NCI-H774 (cell line): ENCODE measurements at regions not wholly inside any gene's neighbourhood (a gene's known extent, or its start where the extent isn't known, plus 50 kb on each side); places are given as distances from the start of the nearest gene placed in this dataset.
A peak's percentile ranks its signal among the peaks of the same experiment; 100 is the strongest.

Experiments used
- DNase-seq: peaks from one replicate; lab custom pipeline; 2025; lab: John Stamatoyannopoulos, UW

GRCh38 chr20:20933142-20933958, 172.8 kb downstream of the LINC00237 start:
- no peak for DNase-seq

- no peak for DNase-seq
Observed at GRCh38 chr20:20932156-20932555, 174.0 kb downstream of the LINC00237 start.

DNA sequence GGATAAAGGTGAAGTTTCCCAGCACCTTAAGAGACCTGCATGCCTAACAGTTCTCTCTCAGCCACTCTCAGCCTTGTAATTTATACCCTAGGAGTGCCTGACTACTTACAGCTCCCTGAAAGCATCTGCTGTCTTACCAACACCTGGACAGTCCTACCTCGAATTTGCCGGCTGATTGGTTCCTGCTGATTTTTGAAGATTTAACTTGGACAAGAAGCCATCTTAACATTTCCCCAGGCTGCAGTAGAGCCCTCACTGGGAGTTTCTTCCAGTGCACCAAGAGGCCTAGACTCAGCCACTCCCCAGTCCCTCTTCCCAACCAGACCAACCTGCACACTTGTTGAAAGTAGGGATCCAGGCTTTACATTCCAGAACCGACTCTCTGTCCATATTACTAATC, 174.5 kb downstream of the LINC00237 start:
- DNase-seq = no peak

DNA sequence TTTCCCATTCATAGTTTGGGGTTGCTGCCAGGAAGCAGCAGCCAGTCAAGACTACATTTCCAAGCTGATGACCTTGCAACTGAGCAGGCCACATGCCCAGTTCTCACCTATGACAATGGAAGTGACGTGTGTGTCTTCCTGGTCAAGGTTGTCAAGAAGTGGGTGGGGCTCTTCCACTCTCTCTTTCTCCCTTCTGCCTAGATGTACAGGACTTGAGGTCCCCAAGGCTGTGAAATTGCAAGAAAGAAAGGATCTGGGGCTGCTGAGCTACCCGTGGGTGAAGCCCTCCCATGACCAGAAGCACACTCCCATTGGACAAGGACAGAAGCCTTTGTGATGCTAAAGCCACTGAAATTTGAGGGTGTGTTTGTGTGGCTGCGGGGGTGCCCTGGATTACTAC, 175.1 kb downstream of the LINC00237 start:
- DNase-seq = no peak

DNA sequence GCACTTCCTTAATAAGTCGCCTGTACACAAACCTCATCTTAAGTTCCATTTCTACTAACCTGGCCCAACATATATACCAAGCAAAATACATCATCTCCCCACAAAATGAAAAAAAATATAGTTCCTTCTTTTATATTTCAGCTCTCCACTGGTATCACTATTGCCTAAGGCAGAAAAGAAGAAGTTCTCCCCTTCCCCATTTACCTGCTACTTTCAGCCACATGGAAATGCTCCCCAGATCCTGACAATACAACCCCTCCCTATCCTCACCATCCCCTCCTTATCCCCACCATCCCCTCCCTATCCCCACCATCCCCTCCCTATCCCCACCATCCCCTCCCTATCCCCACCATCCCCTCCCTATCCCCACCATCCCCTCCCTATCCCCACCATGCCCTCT, 175.7 kb downstream of the LINC00237 start:
- DNase-seq = no peak

DNA sequence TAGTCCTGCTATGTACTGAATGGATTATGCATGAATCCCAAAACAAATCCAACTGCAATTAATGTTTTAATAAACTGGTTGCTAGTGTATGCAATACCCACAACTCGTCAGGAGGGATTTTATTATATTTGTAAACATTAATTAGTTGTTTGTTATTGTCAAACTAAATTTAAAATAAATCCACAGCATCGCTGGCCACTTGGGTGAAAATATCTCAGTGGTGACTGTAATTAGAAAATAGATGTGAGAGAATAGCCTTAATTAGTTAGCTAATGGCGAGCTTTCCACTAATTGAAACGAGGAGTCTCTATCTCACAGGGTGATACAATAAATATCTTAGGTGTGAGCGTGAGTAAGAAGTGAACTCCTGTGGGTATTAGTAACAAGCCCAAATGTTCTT, 176.8 kb downstream of the LINC00237 start:
- no peak for DNase-seq

DNA sequence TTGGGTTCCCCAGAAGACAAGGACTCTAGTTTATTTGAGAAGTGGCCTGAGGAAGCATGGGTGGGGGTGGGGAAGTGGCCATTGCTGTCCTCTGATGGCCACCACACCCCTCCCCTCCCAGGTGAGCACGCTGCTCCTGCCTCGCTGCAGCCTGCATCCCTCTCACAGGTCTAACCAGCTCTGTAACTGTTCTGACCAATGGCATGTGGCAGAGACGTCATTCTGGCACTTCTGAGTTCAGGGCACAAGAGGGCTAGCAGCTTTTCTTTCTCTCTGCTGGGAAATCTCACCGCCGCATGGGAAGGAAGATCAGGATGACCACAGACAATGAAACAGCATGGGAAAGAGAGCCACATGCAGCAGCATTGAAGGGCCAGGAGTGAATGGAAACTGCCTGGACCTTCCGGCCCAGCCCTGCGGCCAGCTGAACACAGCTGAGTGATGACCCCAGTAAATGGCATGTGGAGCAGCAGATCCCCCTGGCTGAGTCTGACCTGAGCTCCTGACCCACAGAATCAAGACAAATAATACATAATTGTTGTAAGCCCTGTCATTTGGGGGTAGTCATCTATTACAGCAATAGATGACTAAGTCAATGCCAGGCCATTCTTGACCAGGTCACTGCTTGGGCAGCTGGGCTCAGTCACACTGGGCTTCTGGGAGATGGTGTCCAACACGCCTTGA, 179.8 kb downstream of the LINC00237 start:
- no peak for DNase-seq

GRCh38 chr20:20920433-20920832, 185.7 kb downstream of the LINC00237 start:
- no peak for DNase-seq

DNA sequence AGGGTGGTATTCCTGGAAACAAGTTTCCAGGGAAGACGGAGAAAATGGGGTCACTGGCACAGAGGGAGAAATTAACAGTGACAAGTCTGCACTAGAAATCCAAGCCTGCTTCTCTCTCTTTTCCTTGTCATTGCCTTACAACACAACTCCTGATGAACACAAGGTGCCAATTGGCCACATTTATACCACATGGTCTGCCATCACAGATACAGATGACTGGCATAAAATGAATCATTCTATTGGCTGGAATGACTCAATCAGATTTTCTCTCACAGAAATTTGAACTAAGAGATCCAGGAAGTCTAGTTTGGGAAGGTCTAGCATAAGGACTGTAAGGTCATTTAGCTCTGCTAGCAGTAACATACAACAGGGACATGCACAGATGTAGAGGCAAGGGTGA, 190.3 kb downstream of the LINC00237 start:
- DNase-seq = no peak

DNA sequence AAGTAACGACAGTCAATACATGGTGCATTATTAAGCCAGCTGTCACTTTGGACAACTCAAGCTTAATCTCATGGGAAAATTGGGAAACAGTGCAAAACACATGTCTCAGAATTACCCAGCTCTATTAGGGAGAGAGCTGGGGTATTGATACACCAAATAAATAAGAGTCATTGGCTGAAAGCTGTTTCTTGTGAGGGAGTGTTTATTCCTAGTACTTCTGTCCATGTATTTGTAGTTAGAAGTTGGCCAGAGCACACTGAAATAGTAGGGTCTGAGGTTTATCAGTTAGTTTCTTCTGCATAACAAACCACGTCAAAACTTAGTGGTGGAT, 192.0 kb upstream of the RALGAPA2 start:
- no peak for DNase-seq

- no peak for DNase-seq
Observed at GRCh38 chr20:20903773-20904500, 191.5 kb upstream of the RALGAPA2 start.

- no peak for DNase-seq
Observed at GRCh38 chr20:20897922-20898321, 185.5 kb upstream of the RALGAPA2 start.

- no peak for DNase-seq
Observed at GRCh38 chr20:20897145-20897544, 184.7 kb upstream of the RALGAPA2 start.

- no peak for DNase-seq
Observed at GRCh38 chr20:20896606-20897005, 184.2 kb upstream of the RALGAPA2 start.

- no peak for DNase-seq
Observed at GRCh38 chr20:20895537-20895936, 183.1 kb upstream of the RALGAPA2 start.

DNA sequence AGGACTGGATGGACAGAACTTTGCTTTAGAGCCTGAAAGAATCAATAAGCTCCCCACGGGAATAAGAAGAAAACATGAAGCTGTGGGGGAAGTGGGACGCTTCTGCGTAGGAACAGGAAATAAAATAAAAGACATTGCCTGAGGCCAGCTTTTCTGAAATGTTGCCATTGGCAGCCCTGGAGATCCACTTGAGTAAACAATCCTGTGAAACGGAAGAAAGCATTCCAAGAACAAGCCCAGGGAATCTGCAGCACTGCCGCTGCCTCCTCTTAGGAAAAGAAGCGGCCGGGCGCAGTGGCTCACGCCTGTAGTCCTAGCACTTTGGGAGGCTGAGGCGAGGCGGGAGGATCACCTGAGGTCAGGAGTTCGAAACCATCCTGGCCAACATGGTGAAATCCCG, 182.3 kb upstream of the RALGAPA2 start:
- no peak for DNase-seq

DNA sequence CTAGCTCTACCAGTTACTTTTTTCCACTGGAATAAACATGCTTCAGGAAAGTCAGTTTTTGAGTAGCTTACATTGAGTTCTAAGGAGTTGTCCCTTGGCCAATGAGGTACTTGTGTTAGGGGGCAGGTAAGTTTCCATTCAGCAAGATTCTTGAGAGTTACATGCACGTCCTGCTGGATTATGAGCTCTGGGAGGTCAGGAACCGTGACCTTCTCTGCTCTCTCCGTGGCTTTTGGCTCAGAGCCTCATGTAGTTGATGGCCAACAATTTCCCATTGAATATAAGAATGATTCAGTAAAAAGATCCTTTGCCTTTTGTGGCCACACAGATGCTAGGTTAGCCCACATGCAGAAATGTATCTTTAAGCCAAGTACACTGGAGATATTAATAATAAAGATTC, 181.8 kb upstream of the RALGAPA2 start:
- DNase-seq = peak; percentile 51

DNA sequence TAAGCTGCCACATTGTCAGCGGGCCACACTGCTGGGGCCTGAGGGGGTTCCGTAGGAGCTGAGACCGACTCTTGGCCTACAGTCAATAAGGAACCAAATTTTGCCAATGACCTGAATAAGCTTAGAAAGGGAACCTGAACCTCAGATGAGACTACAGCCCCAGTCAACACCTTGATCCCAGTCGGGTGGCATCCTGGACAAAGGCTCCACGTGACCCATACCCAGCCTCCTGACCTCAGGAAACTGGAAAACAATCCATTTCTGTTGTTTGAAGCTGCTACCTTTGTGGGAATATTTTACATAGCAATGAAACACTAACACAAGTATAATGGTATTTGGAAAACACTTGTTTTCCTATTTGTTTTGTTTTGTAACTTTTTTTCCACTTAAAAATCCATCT, 179.9 kb upstream of the RALGAPA2 start:
- DNase-seq = no peak

DNA sequence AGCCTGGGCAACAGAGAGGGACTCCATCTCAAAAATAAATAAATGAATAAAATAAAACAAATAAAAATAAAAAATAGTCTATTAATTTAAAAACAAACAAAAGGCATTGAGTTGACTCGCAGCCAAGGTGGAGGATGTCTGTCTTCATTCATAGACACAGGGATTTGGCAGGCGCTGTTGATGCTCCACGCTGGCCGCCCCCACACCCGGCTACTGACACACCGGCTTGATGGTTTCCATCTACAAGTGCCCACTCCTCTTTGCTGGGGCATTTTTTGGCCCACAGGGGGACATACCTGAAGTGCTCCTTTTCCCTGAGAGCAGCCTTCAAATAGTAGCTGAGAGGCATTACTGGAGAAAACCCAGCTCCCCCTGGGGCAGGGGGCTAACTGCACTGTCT, 178.3 kb upstream of the RALGAPA2 start:
- no peak for DNase-seq

GRCh38 chr20:20888936-20889335, 176.5 kb upstream of the RALGAPA2 start:
- no peak for DNase-seq

DNA sequence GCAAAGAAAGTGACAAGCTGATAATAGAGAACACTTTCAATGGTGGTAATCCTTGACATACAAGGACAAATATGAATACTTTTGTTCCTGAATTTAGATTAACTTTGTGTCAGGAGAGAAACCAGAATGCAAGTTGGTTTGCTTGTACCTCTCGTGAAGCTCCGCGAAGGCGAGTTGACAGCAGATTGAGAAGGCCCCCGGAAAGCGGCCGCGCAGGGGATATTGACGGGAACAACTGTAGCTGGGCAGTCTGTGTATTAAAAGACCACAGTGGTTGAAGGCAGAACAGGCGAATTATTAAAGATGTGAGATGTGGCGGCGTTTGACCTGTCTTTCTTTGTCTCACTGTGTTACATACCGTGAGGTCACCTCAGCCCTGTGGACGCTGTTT, 175.8 kb upstream of the RALGAPA2 start:
- DNase-seq = no peak

DNA sequence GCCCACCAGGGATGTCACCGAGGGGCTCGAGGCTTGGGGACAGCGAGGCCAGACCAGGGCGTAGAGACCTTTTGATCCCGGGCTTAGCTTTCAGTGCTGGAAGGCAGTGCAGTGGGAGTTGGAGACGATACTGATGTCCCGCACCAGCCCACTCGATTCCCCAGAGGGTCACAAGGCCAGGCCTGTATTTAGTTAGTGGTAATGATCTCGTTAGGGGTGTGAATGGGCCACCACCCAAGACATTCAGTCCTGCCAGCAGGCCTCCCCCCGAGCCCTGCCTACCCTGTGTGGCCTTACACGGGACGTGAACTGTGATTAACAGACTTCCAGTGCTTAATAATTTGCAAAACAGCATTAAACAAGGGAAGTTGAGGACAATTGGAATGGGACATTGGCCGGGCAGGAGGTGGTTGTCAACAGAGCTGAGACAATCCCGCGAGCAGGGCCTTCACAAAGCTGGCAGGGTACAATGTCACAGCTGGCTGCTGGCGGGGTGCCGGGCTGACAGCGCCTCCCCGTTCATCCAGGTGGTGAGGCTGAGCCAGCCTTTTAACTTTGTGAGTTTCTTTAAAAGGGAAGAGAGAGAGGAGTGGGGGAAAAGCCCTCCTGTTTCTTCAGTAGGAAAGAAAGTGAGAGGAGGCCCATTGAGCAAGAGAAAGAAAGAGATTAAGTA, 175.3 kb upstream of the RALGAPA2 start:
- no peak for DNase-seq

DNA sequence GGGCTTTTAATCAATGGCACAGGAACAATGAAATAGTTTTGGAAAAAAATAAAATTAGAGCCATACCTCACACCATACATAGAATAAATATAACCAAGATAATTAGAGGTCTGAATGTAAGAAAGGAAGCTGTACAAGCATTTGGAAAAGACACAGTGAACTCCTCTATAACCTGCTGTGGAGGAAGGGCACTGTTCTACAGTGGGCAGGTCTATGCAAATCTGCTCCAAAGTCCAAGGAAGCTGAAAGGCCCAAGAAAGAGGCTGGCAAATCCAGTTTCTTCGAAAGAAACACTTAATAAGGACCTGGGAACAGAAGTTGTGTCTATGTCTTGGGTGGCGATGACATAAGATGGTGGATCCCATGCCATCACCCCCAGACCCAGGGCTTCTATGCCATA, 169.4 kb upstream of the RALGAPA2 start:
- no peak for DNase-seq
